ENCODE measurements at regions not wholly inside any gene's neighbourhood (a gene's known extent, or its start where the extent isn't known, plus 50 kb on each side); places are given as distances from the start of the nearest gene placed in this dataset.

GRCh38 chr6:144722154-144722737 is 437.1 kb downstream of the UTRN start:
- no peak for TF ChIP-seq EZH2 (IDR thresholded peaks at IDR 0.05)
- TF ChIP-seq POLR2AphosphoS5 (IDR thresholded peaks at IDR 0.05; ENCODE audit: borderline replicate concordance, low read depth, low read length), result no peak

Measured in SK-N-MC (cell line).